Left kidney (tissue), 1 donor: ENCODE measurements at regions not wholly inside any gene's neighbourhood (a gene's known extent, or its start where the extent isn't known, plus 50 kb on each side); places are given as distances from the start of the nearest gene placed in this dataset.
"Not testable (repeated sequence)": the region's sequence is repeated elsewhere in the genome, so short reads cannot be mapped to it uniquely, and the experiment has no call there.

Experiments used
- DNase-seq: peaks from one replicate; pipeline ENCODE4 v3.0.0-alpha.2; 2013

DNA sequence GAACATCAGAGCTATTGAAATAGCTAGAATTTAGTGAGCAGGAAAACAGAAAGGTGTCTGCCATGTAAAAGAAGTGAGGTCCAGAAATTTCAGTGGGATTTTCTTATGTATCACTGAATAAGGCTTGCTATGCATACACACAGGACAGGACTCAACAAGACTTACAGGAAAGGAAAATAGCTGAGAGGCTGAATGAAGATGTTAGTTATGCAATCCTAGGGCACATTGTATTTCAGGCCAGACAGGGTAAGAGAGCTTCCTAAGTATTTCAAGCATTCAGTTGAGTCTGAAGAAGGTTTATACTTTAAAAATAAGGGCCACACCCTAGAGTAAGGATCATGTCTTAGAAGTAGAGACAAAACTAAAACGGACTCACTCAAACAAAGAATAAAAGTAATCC is 419.9 kb upstream of the PRR20A start:
- DNase-seq: no peak

DNA sequence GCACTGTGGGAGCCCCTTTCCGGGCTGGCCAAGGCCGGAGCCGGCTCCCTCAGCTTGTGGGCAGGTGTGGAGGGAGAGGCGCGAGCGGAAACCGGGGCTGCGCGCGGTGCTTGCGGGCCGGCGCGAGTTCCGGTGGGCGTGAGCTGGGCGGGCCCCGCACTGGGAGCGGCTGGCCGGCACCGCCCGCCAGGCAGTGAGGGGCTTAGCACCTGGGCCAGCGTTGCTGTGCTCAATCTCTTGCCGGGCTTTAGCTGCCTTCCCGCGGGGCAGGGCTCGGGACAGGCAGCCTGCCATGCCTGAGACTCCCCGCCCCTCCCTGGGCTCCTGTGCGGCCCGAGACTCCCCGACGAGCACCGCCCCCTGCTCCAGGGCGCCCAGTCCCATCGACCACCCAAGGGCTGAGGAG is 405.2 kb upstream of the PRR20A start:
- DNase-seq: no peak

DNA sequence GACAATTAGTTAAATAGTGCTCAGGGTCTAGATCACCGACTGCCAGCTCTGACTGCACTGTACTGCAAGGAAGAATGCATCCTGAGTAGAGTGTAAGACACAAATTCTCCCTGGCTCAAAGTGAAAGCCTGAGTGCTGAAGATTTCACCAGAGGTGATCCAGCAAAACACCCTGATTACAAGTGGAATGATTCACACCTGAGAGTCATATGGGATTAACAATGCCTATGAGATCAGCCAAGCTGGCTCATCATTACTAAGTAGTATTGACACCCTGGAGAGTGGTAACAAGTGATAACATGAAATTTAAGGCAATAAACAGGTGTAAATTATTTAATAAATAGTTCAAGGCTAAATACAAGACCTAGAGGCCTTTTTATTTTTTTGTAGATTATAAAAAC is 403.8 kb upstream of the PRR20A start:
- DNase-seq: no peak

DNA sequence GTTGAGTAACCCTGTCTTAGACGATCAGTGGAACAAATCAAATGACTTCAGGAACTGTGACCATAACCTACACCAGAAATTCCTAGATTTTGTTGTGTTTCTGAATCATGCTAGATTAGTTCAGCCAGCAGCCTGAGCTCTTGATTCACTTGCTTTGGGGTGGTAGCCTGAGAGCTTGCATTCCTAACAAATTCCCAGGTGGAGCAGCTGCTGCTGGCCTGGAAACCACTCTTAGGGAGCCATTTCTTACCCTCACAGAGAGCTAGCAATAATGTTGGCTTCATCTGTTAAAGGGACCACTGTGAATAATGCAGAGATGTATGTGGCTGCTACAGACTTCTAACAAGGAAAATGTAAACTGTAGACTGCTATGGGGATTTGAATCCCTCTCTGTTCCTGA is 388.1 kb upstream of the PRR20A start:
- DNase-seq: no peak

DNA sequence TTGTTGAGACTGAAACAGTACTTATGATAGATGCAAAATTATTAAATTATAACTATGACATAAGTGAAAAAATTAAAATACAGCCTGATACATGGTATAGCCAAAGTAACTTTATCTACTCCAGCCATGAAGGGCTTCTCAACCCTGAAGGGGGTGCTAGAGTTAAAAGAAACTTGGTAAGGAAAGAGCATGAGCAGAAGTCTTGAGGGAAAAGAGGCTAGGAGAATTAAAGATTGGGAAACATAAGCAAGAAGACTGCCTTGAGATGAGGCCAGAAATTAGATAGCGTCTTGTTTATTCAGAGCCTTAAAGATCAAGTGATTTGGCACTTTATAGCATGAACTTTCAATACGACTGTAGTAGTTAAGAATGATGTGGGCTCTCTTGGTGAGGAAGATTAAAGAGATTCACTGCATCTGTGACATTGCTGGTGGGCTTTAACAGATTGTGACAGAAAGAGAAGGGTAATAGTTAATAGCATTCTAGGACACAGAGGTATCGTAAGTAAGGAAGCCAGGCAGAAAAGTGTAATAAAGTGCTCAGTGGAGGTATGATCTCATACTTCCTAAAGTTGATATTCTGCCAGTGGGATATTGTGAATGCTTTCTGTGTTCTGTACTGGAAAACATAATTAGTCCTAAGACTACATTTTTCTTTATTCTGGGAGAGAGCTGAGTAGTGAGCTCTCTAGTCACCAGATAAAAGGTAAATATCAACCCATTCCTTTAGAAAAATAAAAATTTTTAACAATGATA is 385.4 kb upstream of the PRR20A start:
- no peak for DNase-seq

DNA sequence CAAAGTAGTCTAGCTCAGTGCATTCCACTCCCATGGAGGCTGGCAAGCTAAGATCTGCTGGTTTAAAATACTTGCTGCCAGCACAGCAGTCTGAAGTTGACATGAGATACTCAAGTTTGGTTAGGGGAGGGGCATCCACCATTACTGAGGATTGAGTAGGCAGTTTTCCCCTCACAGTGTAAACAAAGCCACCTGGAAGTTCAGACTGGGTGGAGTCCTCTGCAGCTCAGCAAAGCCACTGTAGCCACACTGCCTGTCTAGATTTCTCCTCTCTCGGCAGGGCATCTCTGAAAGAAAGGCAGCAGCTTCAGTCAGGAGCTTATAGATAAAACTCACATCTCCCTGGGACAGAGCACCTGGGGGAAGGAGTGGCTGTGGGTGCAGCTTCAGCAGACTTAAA is 377.4 kb upstream of the PRR20A start:
- not testable (repeated sequence) for DNase-seq

DNA sequence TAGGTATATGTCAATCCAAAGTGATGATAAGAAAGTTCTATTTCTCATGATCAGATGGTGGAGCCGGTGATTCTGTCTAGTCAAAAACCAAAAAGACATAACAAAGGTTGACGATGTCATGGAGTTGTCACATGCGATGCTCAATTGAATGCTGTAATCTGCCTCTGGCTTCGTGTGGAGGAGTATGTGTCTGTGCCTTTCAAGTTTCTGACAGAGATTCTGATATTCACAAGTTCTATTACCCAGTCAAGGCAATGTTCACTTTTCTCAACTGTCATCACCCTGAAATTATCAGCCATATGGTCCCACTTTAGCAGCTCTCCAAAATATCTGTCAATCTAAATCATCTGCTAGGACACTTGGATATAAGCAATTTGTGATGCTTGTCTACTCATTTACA is 367.6 kb upstream of the PRR20A start:
- no peak for DNase-seq

DNA sequence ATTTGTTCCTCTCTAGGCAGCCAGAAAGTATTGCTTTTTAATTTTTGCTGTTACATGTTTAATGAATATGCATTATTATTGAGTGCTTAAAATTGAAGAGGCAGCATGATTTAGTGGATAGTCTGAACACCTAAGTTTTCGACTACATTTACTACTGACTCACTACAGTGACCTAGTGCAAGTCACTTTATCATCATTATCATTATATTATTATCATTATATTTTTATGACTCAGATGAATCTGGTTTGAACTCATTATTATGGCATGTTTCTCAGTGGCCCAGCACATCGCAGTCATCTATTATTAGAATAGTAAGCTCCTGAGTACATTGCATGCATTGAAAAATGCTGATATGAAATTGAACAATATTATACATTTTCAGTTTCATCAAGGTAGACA is 351.2 kb upstream of the PRR20A start:
- DNase-seq: no peak

DNA sequence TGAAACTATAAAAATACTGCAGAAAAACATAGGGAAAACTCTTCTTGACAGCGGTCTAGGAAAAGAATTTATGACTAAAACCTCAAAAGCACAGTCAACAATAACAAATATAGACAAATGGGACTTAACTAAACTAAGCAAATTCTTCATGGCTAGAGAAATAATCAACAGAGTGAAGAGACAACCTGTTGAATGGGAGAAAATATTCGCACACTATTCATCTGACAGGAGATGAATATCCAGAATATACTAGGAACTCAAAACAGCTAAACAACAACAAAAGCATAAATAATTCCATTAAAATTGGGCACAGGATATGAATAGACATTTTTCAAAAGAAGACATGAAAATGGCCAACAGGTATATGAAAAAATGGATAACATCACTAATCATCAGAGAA is 303.6 kb upstream of the PRR20A start:
- DNase-seq: no peak

DNA sequence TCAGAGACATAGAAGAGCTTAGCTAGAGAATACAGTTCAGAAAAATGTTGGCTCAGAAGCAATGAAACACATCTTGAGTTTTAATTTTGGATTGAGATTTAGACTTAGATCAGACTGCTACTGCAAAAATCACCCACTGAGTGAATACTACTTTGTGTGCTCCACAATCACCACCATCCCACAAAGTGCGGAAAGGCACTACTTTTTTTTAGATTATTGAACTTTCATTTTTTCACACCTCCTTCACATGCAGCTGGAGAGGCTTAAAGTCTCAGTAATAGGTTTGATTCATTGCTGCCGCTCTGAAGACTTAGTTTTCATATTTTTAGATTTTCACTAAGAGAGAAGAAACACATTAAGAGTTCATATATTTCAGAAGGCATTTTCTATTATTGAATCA is 289.9 kb upstream of the PRR20A start:
- no peak for DNase-seq

DNA sequence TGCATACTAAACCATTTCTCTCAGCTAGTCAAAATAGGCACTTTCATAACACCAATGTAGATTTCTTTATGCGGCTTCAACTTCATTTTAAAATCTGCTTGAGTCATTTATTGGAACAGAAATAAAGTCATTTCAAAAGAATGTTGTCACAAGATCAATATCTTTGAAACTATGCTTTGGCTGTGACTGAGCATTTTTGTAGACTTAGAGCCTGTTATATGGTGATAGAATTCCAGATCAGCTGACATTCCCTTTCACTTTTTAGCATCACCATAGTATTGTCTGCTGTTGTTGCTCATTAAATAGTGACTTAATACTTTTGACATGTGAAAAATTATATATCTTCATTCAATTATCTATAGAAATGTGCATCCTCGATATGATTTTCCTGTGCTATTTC is 279.2 kb upstream of the PRR20A start:
- DNase-seq: no peak

DNA sequence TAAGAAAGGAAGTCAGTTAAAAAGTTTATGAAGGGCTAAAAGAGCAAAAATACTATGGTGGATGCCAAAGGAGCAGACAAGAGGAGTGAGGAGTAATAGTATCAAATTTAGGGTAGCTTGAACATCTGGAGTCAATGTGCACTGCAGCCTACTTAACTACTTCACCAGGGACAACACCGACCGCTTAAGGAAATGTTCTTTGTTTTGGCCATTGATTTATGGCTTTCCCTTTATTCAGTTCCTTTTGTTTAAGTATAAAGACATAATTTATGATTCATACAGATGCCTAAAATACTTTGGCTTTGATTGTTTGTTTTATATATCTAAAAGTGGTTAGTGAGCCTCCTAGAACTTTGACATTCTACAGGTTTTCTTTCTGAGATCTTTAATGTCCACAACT is 276.3 kb upstream of the PRR20A start:
- DNase-seq: no peak

DNA sequence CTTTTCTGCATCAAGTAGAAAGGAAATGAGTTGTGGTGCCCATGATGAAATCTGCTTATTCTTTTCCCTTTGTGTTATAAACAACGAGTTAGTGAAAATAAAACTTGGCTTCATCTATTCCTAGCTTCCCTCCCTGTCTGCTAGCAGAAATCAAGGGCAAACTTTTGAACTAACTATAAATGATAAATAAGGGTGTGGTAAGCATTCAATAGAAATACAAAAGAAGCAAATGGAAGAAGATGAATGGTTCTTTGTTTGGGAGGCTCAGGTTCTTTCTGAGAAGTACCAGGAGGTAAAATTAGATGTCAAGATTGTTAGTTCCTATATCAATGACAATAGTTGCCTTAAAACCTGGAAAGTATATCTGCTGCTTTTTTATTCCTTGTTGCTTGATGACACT is 275.3 kb upstream of the PRR20A start:
- no peak for DNase-seq

DNA sequence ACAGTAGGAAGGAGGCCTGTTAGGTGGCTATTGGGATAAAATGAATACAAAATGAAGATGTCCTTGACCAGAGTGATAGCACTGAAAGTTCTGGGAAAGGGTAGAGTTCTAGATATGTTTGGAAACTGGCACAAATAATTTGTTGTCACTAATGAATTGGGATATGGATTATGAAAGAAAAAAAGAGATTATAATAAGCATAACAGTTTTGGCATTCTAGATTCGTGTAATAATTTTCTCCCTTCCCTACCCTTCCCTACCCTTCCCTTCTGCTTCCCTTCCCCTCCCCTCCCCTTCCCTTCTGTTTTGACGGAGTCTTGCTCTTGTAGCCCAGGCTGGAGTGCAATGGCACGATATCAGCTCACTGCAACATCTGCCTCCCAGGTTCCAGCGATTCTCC is 271.0 kb upstream of the PRR20A start:
- no peak for DNase-seq

DNA sequence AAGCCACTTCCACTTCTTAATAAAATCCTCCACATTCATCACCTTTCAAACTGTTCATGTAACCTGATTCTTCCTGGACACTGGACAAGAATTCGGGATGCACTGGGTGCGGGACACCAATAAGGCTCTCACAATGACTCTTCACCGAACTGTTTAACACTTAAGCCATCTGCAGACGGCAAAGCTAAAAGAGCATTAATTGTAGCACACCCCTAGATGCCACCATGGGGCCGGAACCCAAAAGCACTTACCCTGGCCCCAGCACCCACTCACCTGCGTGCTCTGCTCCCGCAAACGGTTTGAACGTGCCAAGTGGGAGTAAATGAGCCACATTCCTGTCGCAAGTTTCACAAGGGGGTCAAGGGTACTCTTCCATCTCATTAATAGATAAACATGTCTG is 254.3 kb upstream of the PRR20A start:
- no peak for DNase-seq

DNA sequence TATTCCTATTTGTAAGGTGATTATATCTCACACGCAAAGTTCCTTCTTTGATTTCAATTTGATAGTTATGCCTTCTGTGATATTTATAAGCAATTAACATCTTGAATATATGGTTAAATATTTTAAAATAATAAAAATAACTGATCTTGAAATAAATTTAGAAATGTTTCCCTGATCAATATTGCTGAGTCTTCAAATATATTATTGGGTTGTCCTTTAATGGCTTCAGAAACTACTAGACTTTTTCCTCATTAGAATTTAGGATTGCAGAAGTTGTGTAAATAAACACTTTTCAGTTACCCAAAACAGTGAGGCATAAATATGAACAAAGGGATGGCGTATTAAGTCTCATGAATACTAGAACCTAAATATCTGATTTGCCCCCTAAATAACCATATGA is 252.3 kb upstream of the PRR20A start:
- DNase-seq: no peak

DNA sequence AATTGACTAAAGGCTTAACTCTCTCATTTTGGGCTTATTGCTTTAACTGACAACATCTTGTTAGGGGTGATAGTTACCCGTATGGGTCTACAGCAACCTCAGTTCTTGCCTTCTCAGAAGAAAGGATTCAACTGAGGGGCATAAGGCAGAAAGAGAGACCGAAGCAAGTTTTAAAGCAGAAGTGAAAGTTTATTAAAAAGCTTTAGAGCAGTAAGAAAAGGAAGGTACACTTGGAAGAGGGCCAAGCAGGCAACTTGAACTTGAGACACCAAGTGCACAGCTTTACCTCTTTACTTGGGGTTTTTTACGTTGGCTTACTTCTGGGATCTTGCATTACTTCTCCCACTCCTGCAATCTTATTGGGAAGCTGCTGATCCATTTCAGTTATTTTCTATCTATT is 246.9 kb upstream of the PRR20A start:
- DNase-seq: no peak

DNA sequence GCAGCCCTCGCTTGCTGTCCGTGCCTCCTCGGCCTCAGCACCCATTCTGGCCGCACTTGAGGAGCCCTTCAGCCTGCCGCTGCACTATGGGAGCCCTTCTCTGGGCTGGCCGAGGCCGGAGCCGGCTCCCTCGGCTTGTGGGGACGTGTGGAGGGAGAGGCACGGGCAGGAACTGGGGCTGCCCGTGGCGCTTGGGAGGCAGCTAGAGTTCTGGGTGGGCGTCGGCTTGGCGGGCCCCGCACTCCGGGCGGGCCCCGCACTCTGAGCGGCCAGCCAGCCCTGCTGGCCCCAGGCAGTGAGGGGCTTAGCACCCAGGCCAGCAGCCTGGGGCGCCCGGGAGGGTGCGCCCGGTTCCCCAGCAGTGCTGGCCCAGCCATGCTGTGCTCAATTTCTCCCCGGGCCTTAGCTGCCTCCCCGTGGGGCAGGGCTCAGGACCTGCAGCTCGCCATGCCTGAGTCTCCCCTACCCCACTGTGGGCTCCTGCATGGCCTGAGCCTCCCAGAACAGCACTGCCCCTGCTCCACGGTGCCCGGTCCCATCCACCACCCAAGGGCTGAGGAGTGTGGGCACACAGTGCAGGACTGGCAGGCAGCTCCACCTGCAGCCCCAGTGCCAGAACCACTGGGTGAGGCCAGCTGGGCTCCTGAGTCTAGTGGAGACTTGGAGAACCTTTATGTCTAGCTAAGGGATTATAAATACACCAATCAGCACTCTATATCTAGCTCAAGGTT is 240.0 kb upstream of the PRR20A start:
- no peak for DNase-seq

DNA sequence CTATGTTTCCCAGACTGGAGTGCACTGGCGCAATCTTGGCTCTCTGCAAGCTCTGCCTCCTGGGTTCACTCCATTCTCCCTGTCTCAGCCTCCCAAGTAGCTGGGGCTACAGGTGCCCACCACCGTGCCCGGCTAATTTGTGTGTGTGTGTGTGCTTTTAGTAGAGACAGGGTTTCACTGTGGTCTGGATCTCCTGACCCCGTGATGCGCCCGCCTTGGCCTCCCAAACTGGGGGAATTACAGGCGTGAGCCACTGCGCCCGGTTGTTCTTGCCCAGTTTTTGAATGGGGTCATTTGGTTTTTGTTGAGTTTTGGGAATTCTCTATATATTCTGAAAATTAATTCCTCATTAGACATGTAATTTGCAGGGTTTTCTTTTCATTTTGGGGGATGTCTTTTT is 238.4 kb upstream of the PRR20A start:
- DNase-seq: no peak

DNA sequence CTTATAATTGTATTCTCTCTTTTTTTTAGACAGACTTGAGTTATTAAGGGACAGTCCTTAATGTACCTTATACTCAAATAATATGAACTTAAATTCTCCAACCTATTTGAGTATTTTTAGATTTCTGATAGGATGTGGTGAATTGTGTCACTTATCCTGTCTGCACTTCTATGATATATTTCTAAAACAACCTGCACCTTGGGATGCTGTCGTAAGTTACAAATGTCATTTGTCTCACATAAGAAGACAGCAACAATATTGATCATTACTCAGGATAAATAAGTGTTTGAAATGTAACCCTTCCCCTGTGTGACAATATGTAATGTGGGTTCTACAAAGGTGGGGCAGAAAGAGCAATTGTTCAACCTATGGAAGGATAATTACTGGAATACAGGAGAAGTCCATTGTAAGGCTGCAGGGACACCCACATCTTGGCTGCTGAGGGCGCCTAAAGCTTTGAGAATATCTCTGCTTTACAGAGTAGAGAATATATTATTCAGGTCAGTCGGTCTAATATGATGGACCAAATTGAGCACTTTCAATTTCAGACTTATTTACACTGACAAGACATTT is 236.9 kb upstream of the PRR20A start:
- DNase-seq: no peak

DNA sequence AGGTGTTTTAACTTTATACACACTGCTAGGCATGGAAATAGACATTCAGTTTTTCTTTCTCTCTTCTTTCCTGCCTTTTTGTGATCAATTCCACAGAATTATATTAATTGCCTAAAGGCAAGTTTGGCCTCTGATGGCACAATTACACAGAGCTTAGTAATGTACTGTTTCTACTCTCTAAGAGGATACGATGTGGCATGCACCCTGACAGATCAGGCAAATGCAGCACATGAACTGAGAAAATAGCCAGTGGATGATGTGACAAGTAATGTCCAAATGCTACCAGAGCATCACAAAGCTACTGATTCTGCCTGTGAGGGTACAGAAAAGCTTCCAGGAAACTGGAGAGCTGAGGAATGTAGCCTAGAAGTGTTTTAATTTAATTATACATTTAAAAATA is 233.8 kb upstream of the PRR20A start:
- no peak for DNase-seq

DNA sequence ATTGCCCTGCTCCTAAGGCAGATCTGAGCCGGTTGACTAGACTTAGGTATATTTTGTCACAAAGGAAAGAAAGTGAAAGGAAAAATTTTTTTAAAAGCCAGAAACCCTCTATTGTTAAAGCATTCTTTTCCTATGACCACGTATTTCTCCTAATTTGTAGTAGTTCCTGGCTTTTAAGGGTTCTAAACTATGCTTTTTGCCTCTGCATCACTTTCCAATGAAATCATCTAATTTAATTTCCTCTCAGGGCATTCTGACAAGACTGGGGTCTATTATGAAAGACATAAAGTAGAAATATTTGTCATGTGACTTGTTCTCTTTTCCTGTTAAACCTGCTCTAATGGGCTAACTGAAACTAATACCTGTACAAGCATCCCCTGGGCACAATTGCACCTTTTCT is 233.0 kb upstream of the PRR20A start:
- DNase-seq: no peak

DNA sequence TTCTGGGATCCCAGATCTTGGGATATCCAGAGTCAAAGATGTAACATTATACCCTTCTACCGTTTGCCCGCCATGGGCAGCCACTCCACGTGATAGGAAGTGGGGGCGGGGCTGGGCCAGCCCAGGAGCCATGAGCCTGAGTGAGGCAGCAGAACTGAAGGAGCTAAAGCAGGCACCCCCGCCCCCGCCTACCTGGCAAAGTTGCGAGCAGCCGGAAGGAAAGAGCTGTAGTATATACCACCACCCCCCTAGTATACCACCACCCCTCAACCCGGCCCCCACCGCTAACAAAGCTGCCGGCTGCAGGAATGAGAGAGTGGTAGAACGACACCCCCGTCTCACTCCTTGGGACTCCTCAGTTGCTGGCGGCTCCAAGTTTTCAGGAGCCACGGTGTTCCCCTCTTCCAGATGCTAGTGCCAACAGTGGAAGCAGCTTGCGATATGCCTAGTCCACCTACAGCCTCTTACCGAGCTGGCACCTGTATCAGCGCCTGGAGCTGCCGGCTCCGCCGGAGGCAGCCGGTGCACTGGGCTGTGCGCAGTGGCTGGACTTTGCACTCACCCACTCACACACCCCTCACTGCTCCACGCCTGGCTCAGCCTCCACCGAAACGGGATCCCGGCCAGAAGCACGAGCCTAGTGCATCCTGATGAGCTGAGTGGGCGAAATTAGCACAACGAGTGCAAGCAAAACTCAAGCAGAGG is 230.7 kb upstream of the PRR20A start:
- no peak for DNase-seq
